Epithelial cell of esophagus (primary cell): ENCODE measurements at regions not wholly inside any gene's neighbourhood (a gene's known extent, or its start where the extent isn't known, plus 50 kb on each side); places are given as distances from the start of the nearest gene placed in this dataset.

Experiments
- DNase-seq: peaks from one replicate; pipeline ENCODE4 v3.0.0; 2010; ENCODE audit warnings: low read depth
- H3K4me3 ChIP-seq: 2 replicates; pipeline ENCODE4 v1.5.1; 2011; ENCODE audit warnings: mild to moderate bottlenecking, low read length, control low read depth
- TF ChIP-seq, protein P1 (sequence below): IDR thresholded peaks from 2 replicates; pipeline ENCODE4 v1.5.1; 2011; ENCODE audit warnings: low read depth, mild to moderate bottlenecking, low read length, control low read depth, inconsistent platforms; ENCODE audit not compliant: insufficient read depth; ENCODE audit errors: missing control alignments

- no peak overlapping the region for H3K4me3 ChIP-seq
- no peak for DNase-seq
- TF ChIP-seq, protein P1, sequence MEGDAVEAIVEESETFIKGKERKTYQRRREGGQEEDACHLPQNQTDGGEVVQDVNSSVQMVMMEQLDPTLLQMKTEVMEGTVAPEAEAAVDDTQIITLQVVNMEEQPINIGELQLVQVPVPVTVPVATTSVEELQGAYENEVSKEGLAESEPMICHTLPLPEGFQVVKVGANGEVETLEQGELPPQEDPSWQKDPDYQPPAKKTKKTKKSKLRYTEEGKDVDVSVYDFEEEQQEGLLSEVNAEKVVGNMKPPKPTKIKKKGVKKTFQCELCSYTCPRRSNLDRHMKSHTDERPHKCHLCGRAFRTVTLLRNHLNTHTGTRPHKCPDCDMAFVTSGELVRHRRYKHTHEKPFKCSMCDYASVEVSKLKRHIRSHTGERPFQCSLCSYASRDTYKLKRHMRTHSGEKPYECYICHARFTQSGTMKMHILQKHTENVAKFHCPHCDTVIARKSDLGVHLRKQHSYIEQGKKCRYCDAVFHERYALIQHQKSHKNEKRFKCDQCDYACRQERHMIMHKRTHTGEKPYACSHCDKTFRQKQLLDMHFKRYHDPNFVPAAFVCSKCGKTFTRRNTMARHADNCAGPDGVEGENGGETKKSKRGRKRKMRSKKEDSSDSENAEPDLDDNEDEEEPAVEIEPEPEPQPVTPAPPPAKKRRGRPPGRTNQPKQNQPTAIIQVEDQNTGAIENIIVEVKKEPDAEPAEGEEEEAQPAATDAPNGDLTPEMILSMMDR: no peak
Measured at GRCh38 chr3:117261983-117262421, 552.4 kb downstream of the TUSC7 start.

DNA sequence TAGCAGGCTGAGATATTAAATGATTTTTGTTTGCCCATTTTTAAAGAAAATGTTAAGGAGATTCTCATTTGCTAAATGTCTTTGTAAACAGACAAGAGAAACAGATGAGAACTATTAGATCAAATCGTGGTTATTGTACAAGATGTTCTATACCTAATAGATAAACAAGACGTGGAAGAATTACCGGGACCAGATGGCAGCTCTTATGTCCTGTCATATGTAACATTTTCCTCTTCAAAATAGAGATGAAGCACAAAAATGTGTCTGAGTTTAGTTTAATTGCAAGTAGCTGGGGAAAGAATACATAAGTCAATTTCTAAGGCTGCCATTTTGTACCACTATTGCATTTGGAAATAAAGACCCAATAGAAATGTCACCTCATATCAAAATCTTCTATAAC is 553.7 kb downstream of the TUSC7 start:
- no peak for DNase-seq
- TF ChIP-seq, protein P1: no peak
- no peak overlapping the region for H3K4me3 ChIP-seq

GRCh38 chr3:117263745-117264144 is 554.2 kb downstream of the TUSC7 start:
- no peak for DNase-seq
- no peak overlapping the region for H3K4me3 ChIP-seq
- TF ChIP-seq, protein P1: no peak

DNA sequence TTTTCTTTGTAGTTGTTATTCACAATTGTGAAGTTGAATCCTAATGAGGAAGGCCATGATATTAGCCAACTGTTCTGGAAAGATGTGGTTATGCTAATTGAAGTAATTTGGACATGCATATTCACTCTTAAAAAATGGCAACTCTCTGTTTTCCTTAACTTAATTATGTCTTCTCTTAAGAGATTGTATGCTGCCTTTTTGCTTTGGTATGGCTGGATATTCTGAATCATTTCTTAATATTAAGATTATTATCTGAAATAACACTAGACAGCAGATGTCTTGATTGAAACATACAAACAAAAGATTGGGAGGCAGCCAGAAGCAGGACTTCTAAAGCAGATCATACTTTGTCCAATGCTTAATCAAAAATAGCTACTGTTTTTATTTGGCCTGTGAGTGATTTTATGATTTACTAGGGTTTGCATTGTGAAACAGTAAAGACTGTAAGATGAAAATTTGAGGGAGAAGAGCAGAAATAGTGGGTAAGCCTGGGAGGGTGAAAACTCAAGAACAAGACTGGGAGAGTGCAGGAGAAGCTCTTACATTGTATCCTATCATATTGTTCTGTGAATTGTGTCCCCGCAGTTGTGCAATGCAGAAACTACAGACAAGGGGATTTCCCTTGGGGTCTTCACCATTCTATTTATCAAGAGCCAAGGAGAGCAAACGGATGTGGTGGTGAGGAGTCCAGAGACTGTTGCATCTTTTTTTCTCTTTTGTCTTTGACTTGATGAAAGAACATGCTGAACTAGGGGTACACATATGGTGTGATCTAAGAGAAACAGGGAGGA is 554.8 kb downstream of the TUSC7 start:
- no peak overlapping the region for H3K4me3 ChIP-seq
- TF ChIP-seq, protein P1: no peak
- no peak for DNase-seq

- TF ChIP-seq, protein P1: no peak
- H3K4me3 ChIP-seq: no peak overlapping the region
- no peak for DNase-seq
Measured at GRCh38 chr3:117266806-117267205, 557.2 kb downstream of the TUSC7 start.

GRCh38 chr3:117268318-117268717 is 558.7 kb downstream of the TUSC7 start:
- TF ChIP-seq, protein P1: no peak
- DNase-seq: no peak
- no peak overlapping the region for H3K4me3 ChIP-seq

- H3K4me3 ChIP-seq: no peak overlapping the region
- DNase-seq: no peak
- TF ChIP-seq, protein P1: no peak
Measured at GRCh38 chr3:117272274-117272673, 562.7 kb downstream of the TUSC7 start.
